ENCODE measurements at regions not wholly inside any gene's neighbourhood (a gene's known extent, or its start where the extent isn't known, plus 50 kb on each side); places are given as distances from the start of the nearest gene placed in this dataset.

DNA sequence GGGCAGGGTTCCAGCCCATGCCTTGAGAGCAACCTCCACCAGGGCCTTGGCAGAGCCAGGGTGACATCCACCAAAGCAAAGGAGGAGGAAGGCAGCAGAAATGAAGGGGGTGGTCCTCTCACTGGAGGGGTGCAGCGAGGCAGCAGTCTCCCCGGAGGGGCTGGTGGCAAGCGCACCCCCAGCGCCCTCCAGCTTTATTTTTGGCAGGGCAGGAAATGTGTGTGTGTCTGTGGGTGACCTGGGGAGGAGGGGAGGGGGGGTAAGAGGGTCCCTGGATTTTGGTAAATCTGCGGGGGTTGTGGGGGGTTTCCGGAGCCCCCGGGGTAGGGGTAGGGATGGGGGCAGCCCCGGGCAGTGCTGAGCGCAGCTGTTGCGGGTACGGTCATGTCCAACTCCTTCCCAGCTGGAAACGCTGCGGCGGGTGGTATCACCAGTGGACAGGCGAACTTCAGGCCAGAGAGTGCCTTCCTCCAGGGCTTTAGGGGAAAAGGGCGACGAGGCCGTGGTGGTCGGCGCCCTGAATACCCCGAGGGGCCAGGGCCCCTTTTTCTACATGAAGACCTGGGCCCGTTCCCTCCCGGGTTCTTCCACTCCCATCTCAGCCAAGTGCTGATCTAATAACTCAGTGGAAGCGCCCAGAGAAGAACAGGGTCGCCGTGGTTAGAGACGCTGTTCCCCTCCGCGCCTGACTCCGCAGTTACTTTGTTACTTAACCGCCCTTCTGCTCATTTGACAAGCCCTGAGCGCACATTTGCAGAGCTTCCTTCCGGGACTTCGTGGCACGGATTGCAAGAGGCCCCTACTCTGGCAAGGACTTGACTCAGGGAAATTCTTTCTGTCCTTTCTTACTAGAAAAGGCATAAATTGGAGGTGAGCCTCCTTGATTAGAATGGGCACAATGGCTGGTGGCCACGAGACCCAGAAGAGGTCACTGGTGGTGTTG is 55.2 kb downstream of the FOS start:
- Mint-ChIP-seq H3K4me3 (peak overlapping the region; percentile 72), H3K4me1 (peaks cover 34% of the 10 kb centered on the region), H3K27ac (peak overlapping the region; percentile 94), H3K9me3 (no peaks in the 10 kb centered on the region), H3K36me3 (peaks cover 6% of the 10 kb centered on the region)
- ATAC-seq = peak; percentile 82
- peak; percentile 12 to 70 for DNase-seq (ENCODE audit: low spot score in 2 of 2)

DNA sequence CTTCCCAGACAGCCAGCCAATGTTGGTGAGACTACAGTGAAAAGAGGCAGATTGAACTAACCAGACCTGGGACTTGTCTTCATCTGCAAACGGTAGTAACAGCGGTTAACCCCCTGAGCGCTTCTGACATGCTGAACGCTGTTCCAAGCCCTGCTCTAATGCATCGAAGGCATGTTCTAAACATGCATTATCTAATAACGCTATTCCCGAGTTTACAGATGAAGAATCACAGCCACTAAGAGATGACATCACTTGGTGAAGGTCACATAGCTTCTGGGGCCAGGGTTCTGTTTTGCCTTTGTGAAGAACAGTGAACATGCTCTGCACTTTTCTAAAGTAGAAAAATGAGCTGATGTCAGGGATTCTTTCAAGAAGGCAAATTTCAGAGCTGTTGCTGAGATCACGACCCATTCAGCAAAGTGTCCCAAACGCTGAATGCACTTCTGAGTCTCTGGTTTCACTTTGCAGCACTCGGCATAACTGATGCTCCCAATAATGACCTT is 56.0 kb downstream of the FOS start:
- peaks cover 34% of the 10 kb centered on the region for H3K4me1 Mint-ChIP-seq
- DNase-seq (ENCODE audit: low spot score in 2 of 2) = no peak
- ATAC-seq = peak; percentile 69

DNA sequence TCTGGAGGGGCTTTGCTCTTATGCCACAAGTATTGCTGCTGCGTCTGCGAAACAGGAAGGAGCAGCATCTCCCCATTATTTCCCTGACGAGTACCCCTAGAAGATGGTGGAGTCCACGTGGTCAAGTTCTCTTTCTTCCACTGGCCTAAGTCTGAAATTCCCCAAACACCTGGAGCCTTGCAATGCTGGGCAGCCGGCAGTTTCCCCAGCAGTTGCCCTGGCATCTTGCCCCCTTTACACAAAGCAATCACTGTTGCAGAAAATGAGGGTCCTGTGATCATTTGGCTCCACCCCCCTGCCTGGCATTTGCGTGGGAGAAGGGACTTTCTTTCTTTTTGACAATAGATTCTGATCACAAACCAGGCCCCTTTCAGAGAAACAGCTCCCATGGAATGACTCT is 56.9 kb downstream of the FOS start:
- DNase-seq (ENCODE audit: low spot score in 2 of 2) (no peak), ATAC-seq (no peak)
- Mint-ChIP-seq H3K4me3 (peak overlapping the region; percentile 23), H3K4me1 (peaks cover 34% of the 10 kb centered on the region), H3K9me3 (no peaks in the 10 kb centered on the region), H3K27ac (peak overlapping the region; percentile 76), H3K36me3 (peaks cover 6% of the 10 kb centered on the region)

More for the DNA sequence above, 56.0 kb downstream of the FOS start:
- H3K36me3 Mint-ChIP-seq = peaks cover 6% of the 10 kb centered on the region
- no peaks in the 10 kb centered on the region for H3K9me3 Mint-ChIP-seq
- H3K4me3 Mint-ChIP-seq = peak overlapping the region; percentile 72
- H3K27ac Mint-ChIP-seq = peak overlapping the region; percentile 94

DNA sequence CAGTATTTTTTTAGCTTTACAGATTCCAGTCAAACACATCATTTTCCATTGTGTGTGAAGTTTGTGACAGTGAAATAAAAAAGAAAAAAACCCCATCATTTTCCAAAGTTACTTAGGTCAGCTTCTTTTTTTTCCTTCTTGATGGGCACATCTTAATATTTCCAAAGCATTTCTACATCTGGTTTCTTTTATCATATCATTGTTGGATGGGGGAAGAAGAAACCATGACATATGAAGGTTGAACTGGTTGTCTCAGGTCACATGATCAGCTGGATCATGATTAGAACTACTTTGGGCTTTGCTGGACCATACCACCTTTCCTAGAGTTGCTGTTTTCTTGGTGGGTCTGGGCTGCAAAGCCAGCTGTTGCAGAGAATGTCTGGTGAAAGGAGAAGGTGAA is 59.8 kb downstream of the FOS start:
- peaks cover 27% of the 10 kb centered on the region for H3K4me1 Mint-ChIP-seq
- DNase-seq (ENCODE audit: low spot score in 2 of 2) (no peak), ATAC-seq (no peak)
- no peak overlapping the region for H3K27ac Mint-ChIP-seq
- no peak overlapping the region for H3K4me3 Mint-ChIP-seq
- H3K9me3 Mint-ChIP-seq = no peaks in the 10 kb centered on the region
- no peaks in the 10 kb centered on the region for H3K36me3 Mint-ChIP-seq

DNA sequence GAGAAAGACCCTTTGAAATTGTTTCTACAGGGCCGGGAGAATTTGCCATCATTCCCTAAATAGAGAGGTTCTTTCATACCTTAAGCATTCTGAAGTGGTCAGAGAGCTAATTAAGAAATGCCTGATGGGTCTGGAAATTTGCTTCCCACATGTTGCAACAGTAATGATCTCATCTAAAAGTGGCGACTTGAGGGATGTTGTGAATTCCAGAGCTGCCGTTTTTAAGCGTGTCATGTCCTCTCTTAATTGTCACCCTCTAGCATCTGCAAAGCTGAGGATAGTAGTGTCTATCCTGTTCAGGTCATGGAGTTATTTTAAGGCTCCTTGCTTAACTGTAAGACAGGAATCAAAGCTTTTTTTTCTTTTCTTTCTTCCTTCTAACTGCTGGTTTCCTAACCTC is 60.4 kb downstream of the FOS start:
- no peak for DNase-seq (ENCODE audit: low spot score in 2 of 2)
- ATAC-seq = no peak
- H3K9me3 Mint-ChIP-seq = no peaks in the 10 kb centered on the region
- no peak overlapping the region for H3K27ac Mint-ChIP-seq
- no peaks in the 10 kb centered on the region for H3K36me3 Mint-ChIP-seq
- peaks cover 21% of the 10 kb centered on the region for H3K4me1 Mint-ChIP-seq
- H3K4me3 Mint-ChIP-seq = no peak overlapping the region

DNA sequence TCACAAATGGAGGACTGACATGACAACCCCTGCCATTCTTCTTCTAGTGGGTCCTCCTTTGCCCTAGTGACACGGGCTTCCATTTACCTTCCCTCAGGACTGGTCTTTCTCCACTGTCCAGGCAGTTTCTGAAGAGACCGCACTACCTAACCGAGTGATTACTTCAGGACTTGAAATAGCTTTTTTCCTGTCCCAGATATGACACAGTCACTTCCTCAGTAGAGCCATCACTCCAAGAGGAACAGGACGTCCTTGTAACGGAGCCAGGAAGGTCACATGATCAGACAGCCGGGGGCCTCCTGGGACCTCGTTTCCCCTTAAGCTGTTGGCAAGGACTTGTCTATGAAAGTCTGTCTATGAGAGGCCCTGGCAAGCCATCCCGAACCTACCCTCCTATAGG is 62.3 kb downstream of the FOS start:
- H3K27ac Mint-ChIP-seq = no peak overlapping the region
- DNase-seq (ENCODE audit: low spot score in 2 of 2) = no peak
- H3K4me3 Mint-ChIP-seq = no peak overlapping the region
- H3K36me3 Mint-ChIP-seq = no peaks in the 10 kb centered on the region
- no peak for ATAC-seq
- no peaks in the 10 kb centered on the region for H3K9me3 Mint-ChIP-seq
- peaks cover 5% of the 10 kb centered on the region for H3K4me1 Mint-ChIP-seq

DNA sequence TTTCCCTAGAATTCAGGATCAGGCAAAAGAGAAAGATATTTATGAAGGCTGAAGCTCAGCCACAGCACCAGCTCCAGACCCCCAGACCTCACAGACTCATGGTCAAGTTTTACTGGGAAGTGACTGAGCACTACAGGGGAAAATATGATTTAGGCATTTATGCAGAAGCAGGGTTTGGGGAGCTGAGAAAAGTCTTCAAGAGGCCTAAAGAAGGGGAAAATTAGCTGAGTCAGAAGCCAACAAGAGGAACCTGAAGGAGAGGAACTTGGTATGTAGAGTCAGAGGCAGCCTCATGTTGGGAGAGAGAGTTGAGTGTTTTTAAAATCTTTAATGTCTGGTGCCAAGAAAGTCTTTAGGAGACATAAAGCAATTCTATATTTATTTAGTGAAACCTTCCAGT is 63.0 kb downstream of the FOS start:
- ATAC-seq (no peak), DNase-seq (ENCODE audit: low spot score in 2 of 2) (no peak)
- no peaks in the 10 kb centered on the region for H3K9me3 Mint-ChIP-seq
- peaks cover 5% of the 10 kb centered on the region for H3K4me1 Mint-ChIP-seq
- H3K36me3 Mint-ChIP-seq = no peaks in the 10 kb centered on the region
- H3K4me3 Mint-ChIP-seq = no peak overlapping the region
- H3K27ac Mint-ChIP-seq = peak overlapping the region; percentile 4

DNA sequence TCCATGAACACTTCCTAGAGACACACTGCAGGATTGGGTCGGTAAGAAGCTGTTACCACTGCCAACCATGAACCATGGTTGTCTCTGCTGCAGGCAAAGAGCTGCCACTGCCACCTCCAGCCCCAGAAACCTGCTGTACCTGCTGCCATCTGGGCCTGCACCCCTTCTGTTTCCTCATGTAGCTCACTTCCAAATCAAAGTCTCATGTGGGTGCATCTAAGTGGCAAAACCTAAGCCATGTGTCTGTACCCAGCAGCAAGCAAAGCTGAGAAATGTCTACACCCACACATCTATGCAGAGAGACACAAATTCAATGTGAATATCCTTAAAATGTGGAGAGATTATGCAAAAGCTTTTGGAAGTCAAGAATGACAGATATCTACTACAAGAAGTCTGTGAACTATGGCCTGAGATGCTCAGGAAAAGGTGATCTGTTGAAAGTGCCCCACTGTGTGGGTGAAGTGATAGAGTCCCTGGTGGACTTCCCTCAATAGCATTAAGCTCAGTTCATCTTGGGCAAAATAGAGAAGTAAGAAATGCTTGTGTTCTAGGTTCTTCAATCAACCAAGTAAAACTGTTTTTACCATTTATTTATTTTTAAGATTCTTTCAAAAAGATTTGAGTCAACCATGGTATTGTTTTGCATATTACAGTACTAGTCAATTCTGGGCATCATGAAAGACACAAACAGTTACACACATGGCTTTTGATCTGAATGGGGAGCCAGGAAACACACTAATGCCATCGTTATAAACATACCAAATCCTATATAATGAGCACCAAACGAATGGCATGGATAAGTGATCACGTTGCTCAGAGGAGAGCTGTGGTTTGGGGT is 64.4 kb downstream of the FOS start:
- no peak overlapping the region for H3K4me3 Mint-ChIP-seq
- ATAC-seq = no peak
- no peaks in the 10 kb centered on the region for H3K9me3 Mint-ChIP-seq
- DNase-seq (ENCODE audit: low spot score in 2 of 2) = no peak
- H3K27ac Mint-ChIP-seq = no peak overlapping the region
- H3K4me1 Mint-ChIP-seq = peaks cover 5% of the 10 kb centered on the region
- no peaks in the 10 kb centered on the region for H3K36me3 Mint-ChIP-seq

DNA sequence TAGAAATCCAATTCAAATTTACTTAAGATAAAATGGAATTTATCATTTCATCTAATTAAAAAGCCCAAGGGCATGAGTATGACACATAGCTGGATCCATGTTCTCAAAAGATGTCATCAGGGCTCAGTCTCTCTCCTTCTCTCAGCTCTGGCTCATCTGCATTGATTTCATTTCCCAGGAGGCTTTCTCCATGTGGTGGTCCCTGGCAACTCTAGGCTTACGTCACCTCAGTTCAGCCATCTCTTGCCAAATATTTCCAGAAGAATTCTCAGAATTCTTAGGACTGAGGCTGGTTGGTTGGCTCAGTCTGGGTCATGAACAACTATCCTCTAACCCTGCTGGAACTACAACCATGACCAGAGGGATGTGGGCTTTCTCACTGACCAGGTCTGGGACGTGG is 65.3 kb downstream of the FOS start:
- Mint-ChIP-seq H3K9me3 (no peaks in the 10 kb centered on the region), H3K4me3 (no peak overlapping the region), H3K4me1 (peaks cover 5% of the 10 kb centered on the region), H3K27ac (no peak overlapping the region), H3K36me3 (no peaks in the 10 kb centered on the region)
- no peak for DNase-seq (ENCODE audit: low spot score in 2 of 2)
- no peak for ATAC-seq

DNA sequence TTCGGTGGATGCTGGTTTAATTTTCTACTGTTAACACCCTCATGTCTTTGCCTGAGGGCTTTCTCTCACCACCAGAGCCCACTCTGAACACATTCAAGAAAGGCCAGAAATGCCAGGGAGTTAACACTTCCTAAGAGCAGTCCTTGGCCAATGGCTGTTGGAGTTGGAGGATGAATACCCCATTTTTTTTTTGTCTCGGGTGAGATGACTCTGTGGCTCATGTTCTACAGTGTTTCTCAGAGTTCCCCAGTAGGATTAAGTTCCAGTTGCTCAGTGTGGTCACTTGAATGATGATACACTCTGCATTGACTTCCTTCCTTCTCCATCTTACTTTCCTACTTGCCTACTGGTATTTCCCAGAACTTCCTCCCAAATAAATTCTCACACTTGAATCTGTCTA is 65.8 kb downstream of the FOS start:
- Mint-ChIP-seq H3K36me3 (no peaks in the 10 kb centered on the region), H3K4me1 (peaks cover 5% of the 10 kb centered on the region), H3K4me3 (no peak overlapping the region), H3K27ac (no peak overlapping the region), H3K9me3 (no peaks in the 10 kb centered on the region)
- ATAC-seq (no peak), DNase-seq (ENCODE audit: low spot score in 2 of 2) (no peak)

DNA sequence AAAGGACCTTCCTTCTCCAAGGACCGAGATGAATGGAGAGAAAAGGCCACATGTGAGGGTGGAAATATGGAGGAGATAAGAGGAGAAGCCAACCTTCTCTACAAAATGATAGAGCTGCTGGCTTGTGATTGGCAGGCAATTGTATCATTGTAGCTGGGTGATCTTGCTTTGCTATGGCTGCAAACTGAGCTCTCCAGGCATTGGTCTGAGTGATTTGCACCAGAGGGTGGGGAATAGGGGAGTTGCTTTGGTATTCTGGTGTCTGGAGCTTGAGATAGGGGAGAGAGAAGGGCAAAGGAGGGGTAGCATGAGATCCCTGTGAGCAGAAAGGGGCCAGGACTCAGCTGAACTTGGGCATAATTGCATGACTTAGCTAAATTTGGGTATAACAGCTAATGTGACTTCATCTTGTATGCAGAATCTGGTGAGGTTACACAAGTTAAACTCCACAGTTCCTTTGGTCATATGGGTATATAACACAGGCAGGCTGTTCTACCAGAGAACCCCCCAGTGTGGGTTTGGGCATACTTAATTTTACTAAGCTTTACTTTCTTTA is 72.0 kb downstream of the FOS start:
- Mint-ChIP-seq H3K9me3 (no peaks in the 10 kb centered on the region), H3K36me3 (no peaks in the 10 kb centered on the region), H3K4me3 (no peak overlapping the region), H3K4me1 (no peaks in the 10 kb centered on the region), H3K27ac (no peak overlapping the region)
- ATAC-seq (no peak), DNase-seq (ENCODE audit: low spot score in 2 of 2) (no peak)

DNA sequence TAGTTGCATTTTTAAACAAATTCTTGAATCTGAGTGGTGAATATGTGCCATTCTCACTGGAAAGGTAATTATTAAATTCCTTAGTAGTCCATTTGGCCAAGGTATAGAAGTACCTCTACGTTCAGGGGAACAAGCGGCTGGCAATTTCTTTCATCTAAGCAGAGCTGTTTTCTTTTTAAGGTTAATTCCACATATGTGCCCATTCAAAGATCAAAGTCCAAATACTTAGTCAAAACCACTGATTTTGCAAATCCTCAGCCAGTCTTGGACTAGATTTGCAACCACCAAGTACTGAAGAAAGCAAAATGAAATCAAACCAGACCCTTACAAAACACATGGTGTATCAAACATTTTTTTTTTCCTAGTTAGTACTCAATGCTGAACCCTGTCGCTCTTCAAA is 68.7 kb upstream of the JDP2 start:
- ATAC-seq (no peak), DNase-seq (ENCODE audit: low spot score in 2 of 2) (no peak)
- Mint-ChIP-seq H3K4me1 (no peaks in the 10 kb centered on the region), H3K4me3 (no peak overlapping the region), H3K9me3 (no peaks in the 10 kb centered on the region), H3K36me3 (no peaks in the 10 kb centered on the region), H3K27ac (no peak overlapping the region)

DNA sequence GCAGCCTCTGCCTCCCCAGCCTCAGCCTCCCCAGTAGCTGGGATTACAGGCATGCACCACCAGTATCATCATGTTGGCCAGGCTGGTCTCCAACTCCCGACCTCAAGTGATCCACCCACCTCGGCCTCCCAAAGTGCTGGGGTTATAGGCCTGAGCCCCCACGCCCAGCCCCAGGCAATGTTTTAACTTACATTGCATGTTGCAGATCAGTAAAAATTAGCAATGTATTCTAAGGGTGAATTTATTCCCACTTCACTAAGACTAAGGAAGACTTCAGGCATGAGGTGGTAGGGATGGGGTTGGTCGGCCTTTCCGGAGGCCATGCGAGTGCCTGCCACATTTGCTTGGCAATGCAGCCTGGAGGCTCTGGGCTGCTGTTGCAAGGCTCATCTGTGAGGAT is 66.8 kb upstream of the JDP2 start:
- DNase-seq (ENCODE audit: low spot score in 2 of 2) (no peak), ATAC-seq (no peak)
- Mint-ChIP-seq H3K4me3 (no peak overlapping the region), H3K4me1 (no peaks in the 10 kb centered on the region), H3K9me3 (no peaks in the 10 kb centered on the region), H3K27ac (no peak overlapping the region), H3K36me3 (no peaks in the 10 kb centered on the region)

DNA sequence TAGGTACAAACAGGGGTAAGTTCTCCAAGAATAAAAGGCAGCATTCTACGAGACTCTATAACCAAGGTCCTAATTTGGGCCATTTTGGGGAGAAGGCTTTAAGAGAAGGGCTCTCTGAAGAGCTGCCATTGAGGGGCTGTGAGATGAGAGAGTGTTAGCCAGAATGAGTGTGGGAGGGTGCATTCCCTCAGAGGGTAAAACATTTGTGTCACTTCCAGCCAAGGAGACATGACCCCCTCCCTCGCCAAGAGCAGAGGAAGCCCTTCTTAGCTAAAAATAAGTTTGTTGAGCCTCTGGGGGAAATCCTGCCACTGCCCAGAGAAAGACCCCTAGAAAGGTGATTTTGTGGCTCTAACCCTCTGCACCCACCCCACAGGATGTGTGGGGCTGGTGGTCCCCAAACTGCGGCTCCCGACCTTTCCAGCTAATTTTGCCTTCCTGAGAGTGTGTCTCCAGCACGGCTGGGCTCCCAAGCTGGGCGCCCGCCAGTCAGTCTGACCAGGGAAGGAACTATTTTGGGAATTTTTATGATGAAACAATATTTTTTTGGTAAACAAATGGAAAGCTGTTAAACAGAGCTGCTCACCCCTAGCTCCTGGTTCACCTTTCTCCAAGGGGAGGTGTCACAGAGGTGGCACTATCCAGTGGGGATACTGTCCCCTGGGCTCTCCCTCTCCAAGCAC is 65.9 kb upstream of the JDP2 start:
- ATAC-seq (no peak), DNase-seq (ENCODE audit: low spot score in 2 of 2) (no peak)
- H3K4me1 Mint-ChIP-seq = no peaks in the 10 kb centered on the region
- H3K4me3 Mint-ChIP-seq = no peak overlapping the region
- no peak overlapping the region for H3K27ac Mint-ChIP-seq
- H3K36me3 Mint-ChIP-seq = no peaks in the 10 kb centered on the region
- no peaks in the 10 kb centered on the region for H3K9me3 Mint-ChIP-seq

DNA sequence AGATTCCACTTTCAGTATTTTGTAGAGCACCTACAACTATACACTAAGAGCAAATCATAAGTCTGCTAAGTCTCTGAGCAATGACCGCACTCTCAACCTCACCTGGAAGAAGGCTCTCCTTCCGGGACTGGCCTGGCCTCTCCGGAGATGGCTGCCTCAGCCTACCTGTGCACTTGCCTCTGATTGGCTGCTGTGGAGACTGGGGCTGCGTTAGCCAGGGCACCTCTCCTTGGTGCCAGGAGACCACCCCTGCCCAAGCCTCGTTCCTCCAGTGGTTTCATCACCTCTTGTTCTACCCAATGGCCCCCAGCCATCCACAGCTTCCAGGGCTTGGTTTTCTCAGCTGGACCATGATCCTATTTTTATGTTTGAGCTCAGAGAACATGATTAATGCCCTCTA is 64.7 kb upstream of the JDP2 start:
- DNase-seq (ENCODE audit: low spot score in 2 of 2) (no peak), ATAC-seq (no peak)
- Mint-ChIP-seq H3K4me3 (no peak overlapping the region), H3K27ac (no peak overlapping the region), H3K9me3 (no peaks in the 10 kb centered on the region), H3K4me1 (no peaks in the 10 kb centered on the region), H3K36me3 (no peaks in the 10 kb centered on the region)
